ENCODE measurements at regions not wholly inside any gene's neighbourhood (a gene's known extent, or its start where the extent isn't known, plus 50 kb on each side); places are given as distances from the start of the nearest gene placed in this dataset.

DNA sequence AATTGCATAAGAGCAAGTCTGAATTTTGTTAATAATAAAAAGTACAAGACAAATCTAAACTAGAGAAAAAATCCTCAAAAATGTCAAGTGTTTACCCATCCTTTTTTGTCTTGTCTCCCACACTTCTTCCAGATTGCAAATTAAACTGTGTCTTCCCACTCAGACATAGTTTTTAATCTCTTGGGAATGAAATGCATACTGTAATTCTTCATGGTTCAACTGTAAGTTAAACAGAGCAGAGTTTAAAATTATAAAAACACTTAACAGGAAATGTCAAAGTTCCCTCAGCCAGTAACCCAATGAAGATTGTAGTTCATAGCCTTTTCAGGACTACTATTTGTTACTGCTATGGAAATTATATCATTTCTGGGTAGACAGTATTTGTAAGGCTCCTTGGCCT is 171.8 kb downstream of the UBE2E3 start:
- DNase-seq = no peak

DNA sequence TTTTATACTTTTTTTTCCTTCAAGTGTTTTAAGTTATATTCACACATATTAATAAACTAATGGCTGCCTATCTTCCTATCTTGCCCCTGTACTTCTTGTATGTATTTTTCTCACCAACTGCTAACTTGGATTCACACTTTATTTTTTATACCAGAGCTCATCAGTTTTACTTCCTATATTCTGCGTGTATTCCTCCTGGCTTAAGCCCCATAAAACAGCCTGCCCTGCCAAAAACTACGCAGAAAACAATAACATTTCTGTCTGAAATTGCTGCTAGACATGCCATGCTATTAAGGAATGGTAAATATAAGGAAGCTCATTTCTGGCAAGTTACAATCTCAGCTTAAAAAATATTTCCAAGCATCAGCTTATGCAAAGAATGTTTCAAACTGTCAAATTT is 172.3 kb downstream of the UBE2E3 start:
- DNase-seq = no peak

DNA sequence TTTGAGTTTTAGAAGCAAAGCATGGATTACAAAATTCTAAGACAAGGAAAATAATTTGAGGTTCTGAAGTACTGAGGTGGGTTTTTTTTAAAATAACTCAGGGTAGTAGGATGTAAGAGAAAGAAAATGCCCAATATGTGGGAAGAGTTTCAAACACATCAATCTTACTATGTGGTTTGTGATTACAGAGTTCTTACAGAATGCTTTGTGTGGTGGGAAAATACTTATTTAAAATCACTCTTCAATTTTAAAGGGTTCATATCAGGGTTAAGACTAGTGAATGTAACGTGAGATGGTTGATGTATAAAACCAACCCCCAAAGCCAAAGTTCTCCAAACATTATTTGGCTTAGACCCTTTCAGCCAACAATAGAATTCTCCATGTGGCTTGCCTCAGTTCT is 173.5 kb downstream of the UBE2E3 start:
- no peak for DNase-seq

DNA sequence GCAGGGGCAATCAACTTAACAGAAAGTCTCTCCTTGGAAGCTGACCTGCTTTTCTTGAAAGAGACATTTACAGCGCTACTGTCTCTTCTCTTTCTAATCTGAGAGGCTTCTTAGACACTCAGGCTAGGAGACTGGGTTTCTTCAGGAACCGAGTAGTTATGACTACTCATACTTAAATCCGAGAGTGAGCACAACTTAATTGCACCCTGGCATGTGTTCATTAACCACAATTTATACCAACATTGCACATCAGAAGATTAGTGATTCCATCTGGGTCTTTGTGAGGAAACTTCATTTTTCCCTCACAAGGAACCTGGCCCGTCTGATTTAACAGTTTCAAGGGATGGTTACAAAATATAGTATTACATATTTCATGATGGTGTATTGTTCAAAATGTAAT is 176.9 kb downstream of the UBE2E3 start:
- DNase-seq = no peak

DNA sequence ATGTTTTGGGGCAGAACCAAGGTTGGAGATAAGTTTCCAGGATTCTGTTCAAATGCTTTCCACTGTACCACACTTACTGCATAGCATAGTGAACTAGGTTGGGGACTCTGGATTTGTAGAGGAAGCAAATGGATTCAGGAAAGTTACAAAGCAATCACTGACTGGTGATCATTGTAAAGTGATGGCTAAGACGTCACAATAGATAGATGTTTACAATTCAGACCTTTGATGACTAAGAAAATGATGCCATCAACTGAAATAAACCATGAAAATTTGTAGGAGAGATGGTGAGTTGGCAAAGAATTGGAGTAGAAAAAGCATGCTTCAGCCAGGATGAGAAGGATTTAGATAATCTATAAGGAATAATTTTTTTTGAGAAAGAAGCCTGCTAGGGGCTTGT is 178.0 kb downstream of the UBE2E3 start:
- no peak for DNase-seq

DNA sequence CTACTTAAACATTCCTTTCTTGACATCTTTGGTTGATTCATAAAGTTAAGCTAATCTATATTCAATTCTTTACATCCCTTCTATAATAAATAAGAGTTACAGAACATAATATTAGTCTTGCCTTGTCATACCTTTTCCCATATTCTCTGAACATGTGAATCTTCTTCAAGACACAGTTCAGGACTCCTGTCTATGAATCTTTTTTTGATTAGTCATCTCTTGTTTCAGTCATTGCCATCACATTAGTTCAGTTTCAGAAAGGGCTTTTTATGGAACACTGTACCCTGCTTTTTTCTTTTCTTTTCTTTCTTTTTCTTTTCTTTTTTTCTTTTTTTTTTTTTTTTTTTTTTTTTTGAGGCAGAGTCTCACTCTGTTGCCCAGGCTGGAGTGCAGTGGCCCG is 181.2 kb downstream of the UBE2E3 start:
- no peak for DNase-seq

DNA sequence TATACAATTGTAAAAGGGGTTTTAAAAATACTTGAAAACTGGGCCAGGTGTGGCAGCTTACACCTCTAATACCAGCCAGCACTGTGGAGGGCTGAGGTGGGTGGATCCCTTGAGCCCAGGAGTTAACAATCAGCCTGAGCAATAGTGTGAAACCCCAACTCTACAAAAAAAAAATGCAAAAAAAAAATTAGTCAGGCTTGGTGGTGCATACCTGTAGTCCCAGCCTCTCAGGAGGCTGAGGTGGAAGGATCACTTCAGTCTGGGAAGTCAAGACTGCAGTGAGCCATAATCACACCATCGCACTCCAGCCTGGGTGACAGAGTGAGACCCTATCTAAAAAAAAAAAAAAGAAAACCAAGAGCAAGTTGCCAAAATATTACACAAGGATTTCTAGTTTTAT is 182.7 kb downstream of the UBE2E3 start:
- no peak for DNase-seq

DNA sequence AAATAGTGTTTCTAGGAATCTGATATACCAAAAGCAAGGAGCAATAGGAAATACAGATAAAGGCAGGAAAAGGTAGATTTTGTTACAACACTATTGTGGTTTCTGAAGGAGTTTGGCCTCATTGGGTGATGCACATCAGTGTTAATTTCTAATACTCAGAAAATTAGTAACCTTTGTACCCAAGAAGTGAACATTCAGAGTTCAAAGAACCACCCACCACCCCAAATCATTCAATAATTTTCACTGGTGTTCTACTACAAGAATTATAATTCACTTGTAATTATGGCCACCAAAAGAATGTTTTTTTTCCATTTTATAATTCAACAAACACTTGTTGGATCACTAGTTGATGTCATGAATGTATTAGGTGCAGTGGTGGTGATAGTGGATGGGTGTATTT is 183.3 kb downstream of the UBE2E3 start:
- no peak for DNase-seq

DNA sequence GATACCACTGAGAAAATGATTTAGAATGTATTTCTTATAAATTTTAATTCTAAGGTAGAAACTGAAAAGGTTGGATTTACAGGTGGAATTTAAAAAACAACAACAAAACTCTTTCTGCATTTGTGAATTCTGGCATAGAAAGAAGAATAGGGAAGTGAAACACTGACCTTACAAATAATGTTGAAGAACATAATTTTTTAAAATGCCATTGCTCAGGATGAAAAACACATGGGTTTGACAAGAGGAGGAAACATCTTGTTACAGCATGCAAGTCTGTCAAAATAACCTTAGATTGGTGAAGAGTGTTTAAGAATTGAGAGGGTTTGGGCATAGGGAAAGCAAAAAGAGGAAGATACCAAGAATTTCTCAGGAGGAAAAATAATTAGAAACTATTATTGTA is 184.3 kb downstream of the UBE2E3 start:
- no peak for DNase-seq

DNA sequence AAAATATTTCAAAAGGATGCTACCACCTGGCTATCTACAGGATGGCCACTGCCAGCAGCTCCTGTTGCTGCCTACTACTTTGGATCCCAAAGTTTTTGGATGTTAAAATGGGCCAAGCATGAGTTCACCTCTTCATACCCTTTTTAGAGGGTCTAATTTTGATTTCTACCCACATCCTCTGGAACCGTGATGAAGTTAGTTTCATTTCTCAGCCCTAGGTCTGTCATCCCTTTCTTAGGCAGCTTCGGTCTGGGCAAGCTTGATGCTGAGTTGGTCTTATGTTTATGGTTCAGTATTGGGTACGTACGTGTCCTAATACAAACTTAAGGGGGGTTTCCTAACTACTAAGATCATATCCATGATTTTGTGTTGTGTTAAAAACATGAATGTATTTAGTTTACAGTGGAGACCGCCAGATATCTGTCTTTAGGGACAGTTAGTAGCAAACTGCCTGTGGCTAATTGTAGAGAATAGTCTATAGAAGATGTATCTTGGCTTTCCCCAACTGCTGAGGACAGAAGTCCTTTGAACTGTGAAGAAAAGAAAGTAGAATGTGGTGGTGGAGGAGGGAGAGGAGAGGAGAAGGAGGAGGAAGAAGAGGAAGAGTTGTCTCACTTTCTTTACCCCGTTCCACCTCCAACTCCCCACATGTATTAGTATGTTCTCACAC is 184.9 kb downstream of the UBE2E3 start:
- no peak for DNase-seq

DNA sequence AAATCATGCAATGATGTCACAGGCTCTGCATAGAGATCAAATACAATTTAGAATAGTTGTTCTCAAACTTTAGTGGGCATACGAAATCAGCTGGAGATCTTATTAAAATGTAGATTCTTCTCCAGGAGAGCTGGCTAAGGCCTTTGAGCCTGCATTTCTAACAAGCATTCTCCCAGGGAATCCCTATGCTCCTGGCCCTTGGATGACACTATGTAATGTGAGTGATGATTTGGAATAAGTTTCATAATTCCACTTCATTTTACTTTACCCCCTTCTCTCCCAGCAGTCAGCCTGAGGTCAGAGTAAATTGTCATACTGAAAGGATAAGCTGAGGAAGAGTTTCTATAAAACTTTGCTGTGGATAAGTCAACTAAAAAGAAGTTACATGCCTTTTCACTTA is 189.1 kb downstream of the UBE2E3 start:
- no peak for DNase-seq

DNA sequence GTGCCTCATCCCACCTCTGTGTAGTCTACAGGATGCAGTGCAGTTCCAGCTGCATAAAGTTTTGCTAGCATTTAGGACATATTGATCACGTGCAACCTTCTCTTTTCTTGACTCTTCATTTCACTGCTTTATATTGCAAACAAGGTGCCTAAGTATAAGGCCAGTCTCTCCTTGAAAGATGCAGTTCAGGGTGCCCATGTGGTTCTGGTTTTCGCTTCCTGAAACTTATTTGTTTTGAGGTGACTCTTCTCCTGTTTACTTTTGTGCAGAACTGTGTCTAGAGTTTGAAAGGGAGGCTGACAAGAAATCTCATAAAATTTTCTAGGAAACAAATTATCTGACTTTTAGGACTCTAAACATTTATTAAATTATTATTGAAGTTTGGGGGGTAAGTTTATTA is 189.9 kb downstream of the UBE2E3 start:
- no peak for DNase-seq

DNA sequence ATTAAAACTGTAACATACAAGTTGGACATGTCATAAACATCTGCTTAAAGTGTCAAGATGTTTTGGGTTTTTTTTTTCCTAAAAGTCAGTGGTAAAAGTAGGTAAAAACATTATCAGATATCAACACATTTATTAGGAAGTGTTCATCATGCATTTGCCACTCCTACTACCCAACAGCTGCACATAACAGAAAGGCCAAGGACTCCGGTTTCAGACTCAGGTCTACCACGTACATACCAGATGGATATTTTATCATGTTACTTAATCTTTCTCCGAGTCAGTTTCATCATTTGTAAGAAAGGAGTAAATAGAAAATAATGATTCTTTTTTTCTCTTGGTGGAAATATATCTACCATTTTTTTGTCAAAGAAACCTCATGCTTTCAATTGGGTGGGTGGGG is 192.3 kb downstream of the UBE2E3 start:
- no peak for DNase-seq

DNA sequence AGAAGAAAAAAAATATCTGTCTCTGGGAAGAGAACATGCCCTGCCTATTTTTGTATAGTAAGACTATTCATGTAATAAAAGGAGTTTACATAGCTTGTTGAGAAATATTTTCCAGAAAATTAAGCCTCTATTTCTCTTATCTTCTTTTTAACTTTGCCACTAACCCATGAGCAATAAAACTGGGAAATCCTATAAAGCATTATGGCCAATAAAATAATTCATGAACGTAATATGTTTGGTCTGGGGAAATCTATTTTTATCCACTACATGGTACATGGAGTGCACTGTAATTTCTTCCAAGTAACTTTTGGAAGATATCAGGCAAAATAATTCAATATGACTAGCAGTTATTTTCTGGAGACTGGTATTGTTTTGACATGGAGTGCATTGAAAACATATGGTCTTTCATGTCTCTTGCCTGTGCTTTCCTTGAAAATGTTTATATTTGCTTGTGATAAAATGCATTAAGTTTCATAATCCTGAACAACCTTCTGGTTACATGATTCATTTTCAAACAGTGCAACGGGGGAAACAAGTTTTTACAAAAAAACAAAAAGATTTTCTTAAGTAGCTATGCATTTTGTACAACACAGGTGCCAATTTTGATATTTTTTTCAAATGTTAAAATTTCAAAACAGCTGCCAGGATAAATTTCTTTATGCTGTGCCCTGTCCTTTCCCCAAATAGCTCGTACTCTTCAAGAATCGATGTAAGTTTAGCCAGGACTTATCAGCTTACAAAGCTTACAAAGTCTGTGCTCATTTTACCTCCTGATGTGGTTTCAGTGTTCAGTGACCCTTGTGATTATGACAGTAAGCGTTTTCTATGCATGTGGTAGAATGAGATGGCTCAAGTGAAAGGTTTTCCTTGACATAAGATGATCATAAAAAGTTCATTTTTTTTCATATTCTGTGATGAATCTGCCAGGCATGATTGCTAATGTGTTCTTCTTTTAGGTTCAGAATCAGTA is 194.5 kb downstream of the UBE2E3 start:
- no peak for DNase-seq

DNA sequence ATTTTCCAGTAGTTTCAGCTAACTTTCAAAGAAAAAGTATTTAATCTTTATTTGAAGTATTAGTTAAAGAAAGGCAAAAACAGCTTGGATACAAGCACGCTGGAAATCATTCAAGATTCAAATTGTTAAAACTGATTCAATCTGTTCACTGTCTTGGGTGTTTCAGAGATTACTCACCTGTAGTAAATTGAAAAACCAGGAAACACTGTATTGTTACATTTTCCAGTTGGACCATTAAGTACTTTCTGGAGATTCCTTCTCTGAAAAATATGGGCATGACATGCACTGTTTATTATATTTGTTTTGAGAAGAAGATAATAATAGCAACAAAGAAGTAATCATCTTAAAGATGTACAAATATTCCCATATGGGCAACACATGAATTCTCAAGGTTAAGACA is 196.1 kb downstream of the UBE2E3 start:
- DNase-seq = no peak

DNA sequence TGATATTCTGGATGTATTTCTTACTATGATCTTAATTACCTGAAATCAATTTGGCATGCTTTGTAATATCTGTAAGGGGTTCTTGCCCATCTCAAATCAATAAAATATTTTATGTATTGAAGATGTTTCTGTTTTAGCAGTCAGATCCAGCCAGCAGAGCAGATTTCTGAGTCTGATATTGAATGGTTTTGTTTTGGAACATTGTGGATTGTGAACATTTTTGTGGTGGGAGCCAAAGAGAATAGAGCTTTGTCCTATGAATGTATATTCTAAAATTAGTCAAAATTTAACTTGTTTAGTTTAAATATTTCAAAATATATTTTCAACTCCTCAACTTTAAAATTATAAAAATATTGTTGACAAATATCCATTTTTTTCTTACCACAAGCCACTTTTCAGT is 197.0 kb downstream of the UBE2E3 start:
- no peak for DNase-seq

DNA sequence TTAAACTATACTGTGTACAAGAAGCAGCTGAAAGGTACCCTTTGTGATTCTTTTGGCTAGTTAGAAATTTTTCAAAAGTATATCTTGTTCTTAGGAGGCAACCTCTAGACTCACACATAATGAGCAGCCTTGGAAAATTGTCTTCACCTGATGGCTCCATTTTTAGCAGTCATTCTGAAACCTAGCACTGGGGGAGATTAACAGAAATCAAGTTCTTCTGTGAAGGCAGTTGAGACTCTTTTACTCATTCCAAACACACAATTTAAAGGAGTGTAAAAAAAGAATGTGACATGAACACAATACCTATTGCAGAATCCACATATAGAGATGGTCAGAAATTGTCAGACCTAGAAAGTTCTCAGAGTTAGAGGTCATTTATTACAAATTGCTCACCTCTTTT is 197.7 kb downstream of the UBE2E3 start:
- DNase-seq = no peak

DNA sequence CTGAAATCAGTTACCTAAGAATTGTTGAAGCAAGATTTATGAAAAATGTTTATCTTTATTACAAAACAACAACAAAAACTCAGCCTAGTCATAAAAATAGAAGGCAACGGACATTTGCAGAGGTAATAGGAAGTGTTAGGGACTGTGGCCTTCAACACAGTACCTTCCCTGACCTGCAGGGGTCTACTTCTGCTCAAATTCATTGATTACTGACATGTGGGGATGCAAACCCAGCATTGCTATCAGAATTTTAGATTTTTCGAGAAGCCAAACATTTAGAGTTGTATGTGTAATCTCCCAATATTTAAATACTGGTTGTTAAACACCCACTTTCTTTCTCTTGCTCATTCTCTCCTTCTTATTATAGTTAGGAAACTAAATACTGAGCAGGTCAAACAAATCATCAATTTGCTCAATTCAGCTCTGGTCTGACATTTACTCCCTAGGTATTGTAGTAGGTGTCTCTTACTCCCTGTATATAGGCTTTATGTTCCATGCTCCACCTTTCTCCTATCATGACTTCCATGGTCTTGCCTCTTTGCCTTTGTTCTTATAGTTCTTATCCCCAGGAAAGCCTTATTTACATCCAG is 198.5 kb downstream of the UBE2E3 start:
- no peak for DNase-seq

DNA sequence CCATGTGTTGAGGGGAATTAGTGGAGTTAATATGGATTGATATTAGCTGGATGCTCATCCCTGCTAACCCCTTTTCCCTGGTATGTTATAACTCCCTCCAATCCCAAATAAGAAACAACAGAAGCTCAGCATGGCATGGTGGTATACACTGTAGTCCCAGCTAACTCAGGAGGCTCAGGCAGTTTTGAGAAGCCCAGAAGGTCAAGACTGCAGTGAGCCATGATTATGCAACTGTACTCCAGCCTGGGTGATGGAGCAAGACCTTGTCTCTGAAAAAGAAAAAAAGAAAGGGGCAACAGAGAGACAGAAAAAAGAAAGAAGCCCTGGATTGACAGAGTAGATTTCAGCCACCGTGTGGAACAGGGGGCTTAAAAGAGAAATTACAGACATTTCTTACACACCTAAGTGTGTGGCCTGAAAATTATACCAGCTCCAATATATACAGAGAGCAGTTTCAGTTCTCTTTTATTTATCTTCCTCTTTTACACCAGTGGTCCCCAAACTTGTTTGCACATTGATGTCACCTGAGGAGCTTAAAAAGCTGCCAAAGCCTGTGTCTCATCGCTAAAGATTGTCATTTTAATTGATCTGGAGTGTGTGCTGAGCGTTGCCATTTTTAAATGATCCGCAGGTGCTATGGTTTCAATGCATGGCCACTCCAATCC is 203.6 kb downstream of the UBE2E3 start:
- DNase-seq = no peak

DNA sequence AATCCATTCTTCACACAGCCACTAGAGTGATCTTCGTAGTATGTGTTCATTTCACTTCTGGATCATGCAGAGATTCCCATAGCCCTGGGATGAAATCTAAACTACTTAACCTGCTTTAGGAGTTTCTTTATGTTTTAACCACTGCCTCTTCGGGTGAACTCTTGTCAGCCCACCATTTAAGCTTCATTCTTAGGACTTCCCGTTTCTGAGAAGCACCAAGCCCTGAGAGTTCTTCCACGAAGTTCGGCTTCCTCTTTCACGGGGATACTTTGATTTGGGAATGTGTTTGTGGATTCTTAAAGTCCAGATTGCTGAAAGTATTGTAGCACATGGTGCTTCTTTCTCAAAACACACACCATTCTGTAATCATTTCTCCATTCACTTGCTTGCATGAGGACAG is 205.0 kb downstream of the UBE2E3 start:
- DNase-seq = no peak

DNA sequence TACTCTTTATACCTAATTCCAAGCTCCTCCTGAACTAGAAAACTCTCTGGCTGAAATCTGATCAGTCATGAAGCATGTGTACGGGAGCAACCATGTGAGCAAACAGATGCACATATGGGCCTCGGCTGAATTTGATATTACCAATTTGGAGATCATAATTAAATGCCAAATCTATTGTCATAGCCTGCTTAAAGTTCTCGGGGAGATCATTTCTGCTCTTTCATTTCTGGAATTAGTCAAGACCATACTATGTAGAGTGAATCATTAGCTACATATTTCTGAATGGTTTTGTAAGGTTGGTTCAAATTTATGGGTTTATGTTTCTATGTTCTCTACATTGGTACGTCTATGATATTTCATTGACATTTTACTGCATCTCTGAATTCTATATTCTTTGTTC is 205.5 kb downstream of the UBE2E3 start:
- DNase-seq = no peak

DNA sequence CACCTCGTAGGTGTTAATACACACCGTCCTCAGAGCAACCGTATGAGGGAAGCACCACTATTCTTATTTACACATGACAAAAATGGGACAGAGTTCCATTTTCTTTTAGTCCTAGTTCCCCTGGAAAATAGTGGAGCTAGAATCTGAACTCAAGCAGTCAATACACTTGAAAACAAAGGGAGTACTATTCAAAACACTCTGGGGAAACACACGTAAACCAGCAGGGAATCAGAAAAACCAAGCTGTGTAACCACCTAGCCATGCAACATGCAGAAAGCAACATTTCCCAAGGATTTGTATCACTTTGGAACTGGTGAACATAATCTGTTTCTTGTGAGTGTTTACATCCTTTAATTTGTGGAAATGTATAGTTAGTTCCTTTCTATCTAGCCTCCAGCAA is 208.2 kb downstream of the UBE2E3 start:
- no peak for DNase-seq

DNA sequence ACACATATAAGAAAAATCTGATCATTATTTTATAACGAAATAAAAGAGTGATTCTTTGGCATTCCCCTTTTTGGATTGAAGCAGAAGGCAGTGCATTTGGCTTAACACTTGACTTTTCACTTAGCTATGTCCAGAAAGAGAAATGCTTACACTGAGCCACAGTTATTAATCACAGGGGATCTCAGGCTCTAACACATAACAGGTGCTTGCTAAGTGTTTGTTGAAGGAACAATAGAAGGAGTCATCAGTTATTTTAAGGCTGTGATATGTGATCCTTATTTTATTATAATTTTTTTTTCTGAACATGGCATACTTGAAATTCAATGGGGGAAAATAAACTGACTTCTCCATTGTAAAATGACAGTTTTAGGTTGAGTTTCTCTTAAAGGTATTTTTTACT is 209.5 kb downstream of the UBE2E3 start:
- no peak for DNase-seq

DNA sequence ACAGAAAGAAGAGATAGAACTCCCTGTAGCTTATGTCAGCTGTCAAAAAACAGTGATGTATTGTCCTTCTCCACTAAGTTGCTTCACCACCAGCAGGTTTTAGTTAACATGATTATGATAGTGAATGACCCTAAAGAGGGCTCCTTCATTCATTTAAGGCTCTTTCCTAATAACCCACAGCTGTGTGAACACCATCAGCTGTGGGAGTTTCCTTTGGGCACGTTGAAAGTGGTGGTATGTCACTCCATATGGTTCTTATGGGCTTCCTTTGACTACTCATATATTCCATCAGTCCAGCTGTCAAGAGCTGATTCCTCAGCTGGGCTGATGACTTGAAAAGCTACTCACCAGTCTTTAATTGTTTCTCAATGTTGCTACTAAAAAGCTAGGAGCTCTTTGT is 210.3 kb downstream of the UBE2E3 start:
- no peak for DNase-seq

Data from activated T-cell treated with anti-CD3 and anti-CD28 coated beads, Interleukin-2, amount 50 U/mL, for 1 hour (primary cell).